GM18873 (cell line): ENCODE measurements at regions not wholly inside any gene's neighbourhood (a gene's known extent, or its start where the extent isn't known, plus 50 kb on each side); places are given as distances from the start of the nearest gene placed in this dataset.
"Not testable (repeated sequence)": the region's sequence is repeated elsewhere in the genome, so short reads cannot be mapped to it uniquely, and the experiment has no call there.

Experiments used
- ATAC-seq: cut with Tn5 transposase; IDR thresholded peaks from one replicate; pipeline ENCODE4 v1.9.1; 2021; ENCODE audit warnings: mild to moderate bottlenecking, moderate library complexity, moderate number of reproducible peaks; ENCODE audit not compliant: unreplicated experiment, low FRiP score

DNA sequence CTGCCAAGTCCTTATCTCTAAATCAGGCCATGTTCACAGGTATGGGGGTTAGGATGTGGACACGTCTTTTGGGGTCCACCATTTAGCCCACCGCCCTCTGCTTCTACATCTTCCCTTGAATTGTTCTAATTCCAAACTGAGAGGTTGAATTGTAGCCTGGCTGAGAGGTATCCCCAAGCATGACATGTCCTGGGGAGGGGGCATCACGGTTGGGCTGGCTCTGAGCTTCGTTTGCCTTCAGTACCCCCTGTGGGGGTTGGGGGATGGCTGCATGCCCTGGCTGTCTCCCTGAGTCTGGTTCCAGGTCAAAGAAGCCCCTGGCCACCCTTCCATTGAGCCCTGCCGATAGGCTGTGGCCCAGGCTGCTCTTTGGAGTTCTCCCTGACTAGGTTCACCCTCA lies 204.6 kb downstream of the GLRX3 start:
- ATAC-seq: no peak

DNA sequence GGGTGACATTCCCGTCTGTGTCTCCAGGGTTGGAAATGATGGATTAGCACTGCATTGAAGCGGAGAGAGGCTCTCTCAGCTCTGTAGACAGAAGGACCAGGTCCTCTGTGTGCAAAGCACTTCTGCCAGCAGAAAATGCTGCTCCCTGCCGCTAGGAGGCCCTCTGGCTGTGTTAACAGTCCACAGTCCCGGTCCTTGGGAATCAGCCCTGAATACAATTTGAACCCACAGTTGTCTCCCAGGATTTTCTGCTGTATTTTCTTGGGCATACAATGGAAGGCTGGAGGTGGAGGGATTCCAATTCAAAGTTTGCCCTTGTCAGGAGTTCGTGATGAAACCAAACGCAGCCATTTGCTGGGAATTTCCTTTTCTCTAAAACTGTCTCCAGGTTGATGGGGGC lies 205.2 kb downstream of the GLRX3 start:
- no peak for ATAC-seq

- ATAC-seq: no peak
These were observed 209.5 kb downstream of the GLRX3 start for GRCh38 chr10:130345728-130346127.

DNA sequence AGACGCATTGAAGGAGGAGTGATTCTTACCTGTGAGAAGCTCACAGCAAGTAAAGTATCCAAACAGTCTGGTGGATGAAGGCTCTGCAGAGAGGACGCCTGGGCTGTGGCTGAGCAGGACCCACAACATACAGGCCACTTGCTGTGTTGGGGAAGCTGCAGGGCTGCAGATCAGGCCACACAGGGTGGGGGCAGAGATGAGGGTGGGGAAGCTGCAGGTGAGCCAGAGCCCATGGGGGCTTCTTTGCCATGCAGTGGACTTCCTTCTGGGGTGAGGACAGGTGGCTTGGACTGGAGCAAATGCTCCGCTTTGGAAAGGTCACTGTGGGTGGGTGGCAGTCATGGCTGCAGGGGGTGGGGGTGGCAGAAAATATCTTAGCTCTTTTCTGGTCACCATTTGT lies 214.8 kb downstream of the GLRX3 start:
- no peak for ATAC-seq

DNA sequence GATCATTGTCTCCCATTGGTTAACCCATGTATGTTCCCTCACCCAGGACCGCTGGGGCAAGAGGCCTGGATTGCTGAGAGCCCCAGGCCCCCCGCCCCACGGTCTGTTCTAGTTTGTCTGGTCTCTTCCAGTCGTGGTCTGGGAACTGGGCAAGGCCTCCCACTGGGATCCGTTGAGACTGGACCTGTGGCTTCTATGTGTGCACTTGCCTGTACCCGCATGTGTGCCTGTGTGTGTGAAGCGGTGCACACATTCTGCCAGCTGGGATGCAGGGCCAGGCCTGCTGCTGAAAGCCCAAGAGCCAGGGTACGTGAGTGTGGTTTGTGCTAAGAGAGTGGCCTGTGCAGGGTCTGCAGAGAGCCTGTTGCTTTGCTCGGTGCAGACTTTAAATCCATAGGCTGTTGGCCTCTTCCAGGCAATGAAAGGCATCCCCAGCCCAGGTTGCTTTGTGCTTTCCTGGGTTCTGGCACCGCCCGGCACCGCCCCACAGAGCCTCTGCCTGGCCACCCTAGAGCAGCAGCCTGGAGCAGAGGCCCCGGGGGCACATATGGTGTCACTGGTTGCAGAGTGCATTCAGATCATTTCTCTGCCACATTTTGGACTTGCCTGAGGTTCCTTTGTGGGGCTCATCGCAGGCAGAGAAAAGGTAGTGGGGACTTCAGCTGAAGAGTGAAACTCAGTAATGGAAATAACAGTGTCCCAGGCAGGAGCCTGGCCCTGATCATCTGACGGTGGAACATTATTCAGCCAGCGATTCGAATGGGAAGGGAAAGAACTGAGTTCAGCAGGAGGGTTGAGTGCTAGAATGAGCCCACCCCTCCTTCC lies 215.5 kb downstream of the GLRX3 start:
- no peak for ATAC-seq

DNA sequence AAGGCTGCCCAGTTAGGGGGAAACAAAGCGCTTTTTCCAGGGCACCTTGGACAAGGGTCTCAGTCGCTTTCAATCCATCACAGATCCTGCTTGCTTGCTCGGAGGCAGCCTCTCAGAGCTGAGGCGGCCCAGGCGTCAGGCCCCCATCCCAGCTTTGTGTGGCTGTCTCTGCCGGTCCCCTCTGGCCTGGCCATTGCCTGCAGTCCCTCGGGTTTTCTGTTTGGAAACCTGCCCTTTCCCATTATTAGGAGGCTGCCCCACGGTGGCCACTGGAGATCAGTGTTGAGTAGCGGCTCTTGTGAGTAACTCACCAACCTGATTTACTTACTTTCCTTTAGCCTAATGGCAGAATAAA lies 216.1 kb downstream of the GLRX3 start:
- no peak for ATAC-seq

DNA sequence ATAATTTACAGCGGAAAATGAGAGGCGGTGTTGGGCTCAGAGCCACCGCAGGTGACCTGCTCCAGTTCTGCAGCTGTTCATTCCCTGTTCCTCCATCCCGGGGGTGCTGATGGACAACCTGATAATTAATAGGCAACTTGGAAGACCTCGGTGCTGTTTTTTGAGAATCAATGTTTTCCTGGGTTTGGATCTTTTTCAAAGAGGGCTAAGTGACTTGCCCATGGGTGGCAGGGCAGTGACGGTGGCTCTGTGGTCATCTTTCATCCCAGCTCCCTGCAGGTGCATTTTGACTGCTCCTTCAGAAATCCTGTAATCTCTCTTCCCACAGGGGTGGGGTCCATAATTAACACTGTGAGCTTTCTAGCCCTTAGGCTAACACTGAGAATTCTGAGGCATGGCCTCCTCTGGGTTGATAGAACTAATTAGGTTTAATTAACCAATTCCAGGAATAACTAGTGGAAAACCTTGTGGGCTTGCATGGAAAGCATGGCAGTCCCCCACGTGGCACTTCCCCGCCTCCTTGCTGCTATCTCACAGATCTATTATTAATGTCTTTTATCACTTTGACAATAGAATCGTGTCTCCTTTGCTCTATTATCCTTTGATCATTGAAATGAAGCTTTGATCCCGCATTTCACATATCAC lies 217.9 kb downstream of the GLRX3 start:
- ATAC-seq: no peak

DNA sequence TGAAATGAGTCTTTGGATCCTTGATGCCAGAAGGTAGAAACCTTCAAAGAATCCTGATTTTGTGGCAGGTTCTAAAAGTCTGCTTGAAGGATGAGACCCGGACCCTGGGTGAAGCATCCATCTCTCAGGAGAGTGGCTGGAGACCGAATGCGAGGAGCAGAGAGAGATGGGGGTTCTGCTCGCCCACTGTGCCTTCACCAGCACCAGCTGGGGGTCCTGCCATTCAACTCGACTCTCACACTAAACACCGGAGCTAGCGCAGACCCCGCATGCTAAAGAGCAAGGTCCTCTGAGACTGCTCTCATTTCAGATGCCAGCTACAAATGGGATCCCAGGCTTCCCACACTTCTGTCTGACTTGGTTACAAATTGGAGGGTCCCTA lies 218.4 kb downstream of the GLRX3 start:
- ATAC-seq: no peak

DNA sequence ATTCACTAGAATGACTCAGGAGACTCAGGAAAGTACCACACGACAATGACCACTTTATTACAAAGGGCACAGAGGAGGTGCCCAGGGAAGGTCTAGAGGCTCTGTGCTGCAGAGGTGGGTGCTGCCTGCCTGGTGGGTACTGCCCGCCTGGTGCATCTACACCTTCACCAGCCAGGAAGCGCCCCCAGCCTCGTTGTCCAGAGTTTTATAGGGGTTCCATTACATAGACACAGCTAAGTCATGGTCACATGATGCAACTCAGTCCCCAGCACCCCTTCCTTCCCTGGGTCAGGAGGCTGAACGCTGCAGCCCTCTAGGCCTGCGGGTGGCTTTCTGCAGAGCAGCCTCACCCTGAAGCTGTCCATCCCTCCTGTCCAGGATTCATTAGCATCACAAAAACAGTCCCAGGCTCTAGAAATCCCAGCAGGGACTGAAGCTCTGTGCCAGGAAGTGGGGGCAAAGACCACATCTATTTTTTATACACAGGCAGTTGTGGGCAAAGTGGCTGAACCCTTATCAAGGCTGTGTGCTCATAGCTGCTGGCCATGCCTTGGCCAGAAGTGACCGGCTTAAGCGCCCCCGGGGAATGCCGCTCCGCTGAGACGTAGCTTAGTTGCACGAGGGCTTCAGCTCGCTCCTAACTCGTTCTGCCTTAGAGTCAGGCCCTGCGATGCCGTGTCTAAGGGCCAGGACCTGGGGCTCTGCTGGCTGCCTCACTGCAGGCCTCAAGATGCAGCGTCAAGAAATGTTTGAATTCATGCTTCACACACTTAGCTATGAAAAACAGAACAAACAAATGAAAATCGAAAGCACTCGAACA lies 219.0 kb downstream of the GLRX3 start:
- ATAC-seq: no peak

DNA sequence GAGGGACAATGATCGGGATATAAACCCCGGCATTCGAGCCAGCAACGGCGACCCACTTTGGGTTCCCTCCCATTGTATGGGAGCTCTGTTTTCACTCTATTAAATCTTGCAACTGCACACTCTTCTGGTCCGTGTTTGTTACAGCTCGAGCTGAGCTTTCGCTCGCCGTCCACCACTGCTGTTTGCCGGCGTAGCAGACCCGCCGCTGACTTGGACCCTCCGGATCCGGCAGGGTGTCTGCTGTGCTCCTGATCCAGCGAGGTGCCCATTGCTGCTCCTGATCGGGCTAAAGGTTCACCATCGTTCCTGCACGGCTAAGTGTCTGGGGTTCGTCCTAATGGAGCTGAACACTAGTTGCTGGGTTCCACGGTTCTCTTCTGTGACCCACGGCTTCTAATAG lies 220.2 kb downstream of the GLRX3 start:
- ATAC-seq: not testable (repeated sequence)

DNA sequence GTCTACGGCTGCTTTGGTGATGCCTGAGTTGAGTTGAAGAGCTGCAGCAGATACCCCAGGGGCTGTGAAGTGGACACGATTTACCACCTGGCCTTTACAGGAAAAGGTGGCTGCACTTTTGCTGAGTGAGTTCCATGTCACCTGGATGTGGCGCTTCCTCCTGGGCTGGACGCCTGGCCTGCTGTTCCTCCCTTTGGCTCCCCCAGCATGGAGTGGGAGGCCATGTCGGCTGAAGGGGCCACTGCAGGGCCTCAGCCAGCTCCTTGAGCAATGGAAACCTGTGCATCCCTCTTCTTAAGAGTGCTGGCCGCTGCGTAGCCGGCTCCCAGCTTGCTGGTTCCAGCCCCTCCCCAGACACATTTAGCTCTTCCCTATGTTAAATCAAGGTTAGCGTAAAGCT lies 221.0 kb downstream of the GLRX3 start:
- ATAC-seq: no peak

- ATAC-seq: no peak
These were observed 221.8 kb downstream of the GLRX3 start for GRCh38 chr10:130357951-130358350.

- ATAC-seq: no peak
These were observed 222.9 kb downstream of the GLRX3 start for GRCh38 chr10:130358981-130359650.

GRCh38 chr10:130359711-130360110 lies 223.5 kb downstream of the GLRX3 start:
- ATAC-seq: no peak

GRCh38 chr10:130360826-130361311 lies 224.7 kb downstream of the GLRX3 start:
- no peak for ATAC-seq

DNA sequence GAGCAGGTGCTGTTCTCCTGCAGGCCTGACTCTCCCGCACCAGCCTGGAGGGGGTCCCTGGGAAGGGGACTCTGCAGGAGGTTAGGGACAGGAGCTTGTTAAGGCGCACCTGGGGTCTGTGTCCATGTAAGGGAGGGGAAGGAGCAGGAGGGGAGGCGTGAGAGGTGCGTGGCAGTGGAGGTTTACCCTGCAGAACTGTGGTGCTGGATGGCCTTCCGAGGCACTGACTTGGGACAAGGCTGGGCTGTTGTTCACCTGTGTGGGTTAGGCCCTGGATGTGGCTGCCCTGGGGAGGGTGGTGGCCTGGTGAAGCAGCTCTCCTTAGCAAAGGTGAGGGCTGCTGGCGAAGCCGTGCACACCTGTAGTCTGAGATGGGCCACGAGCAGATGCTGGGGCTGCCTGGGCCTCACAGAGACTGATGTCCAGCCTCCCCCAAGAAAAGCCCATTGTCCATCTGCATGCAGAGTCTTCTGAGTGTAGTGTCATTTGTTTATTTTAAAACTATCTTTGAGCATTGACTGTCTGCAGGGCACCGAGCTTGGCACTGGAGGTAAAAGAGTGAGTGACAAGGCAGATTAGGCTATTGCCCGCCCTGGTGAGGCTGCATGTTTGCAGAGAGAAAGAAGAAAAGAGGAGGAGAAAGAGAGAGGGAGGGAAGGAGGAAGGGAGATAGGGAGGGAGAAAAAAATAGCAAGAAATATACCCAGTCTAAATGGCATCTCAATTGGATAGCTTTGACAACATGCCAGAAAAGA lies 225.3 kb downstream of the GLRX3 start:
- ATAC-seq: no peak

DNA sequence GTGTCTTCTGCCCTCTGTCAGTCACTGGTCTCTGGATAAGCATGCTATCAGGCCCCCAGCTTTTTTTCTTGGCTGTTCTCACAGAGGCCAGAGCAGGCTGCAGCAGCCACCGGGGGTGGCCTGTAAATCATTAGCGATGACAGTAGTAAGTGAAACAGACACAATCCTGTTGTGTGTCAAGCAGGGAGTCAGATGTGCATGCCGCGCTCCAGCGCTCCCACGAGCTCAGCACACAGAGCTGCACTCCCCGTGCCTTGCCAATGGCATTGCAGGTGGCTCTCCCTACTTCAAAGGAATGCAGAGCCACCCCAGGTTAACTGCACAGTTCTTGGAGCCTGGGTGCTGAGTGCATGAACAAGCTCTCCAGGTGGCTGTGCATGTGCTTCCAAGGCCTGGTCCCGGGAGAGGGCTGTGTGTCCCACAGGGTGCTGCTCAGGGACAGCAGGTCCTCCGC lies 226.1 kb downstream of the GLRX3 start:
- no peak for ATAC-seq

- ATAC-seq: no peak
These were observed 226.9 kb downstream of the GLRX3 start for GRCh38 chr10:130363051-130363450.

DNA sequence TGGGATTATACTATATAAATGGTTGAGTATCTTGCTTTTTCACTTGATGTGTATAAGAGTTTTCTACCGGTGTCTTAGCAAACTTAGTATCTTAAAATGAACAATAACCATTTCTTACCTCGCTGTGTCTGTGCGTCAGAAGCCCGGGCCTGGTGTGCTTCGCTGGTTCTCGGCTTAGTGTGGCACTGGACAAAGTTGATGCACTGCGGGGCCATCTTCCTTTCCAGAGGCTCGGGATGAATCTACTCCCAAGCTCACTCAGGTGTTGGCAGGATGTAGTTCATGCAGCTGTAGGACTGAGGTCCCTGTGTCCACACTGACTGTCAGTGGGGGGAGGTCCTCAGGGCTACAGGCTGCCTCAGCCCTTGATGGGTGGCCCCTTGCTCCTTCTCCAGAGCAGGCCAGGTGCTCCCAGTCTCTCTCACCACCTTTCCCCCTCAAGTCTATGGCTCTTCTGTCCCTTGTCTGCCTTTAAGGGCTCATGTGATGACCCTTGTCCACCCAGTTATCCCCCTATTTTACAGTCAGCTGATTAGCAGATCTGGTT lies 227.8 kb downstream of the GLRX3 start:
- no peak for ATAC-seq
